Tibial nerve (tissue), 4 donors: ENCODE measurements at regions not wholly inside any gene's neighbourhood (a gene's known extent, or its start where the extent isn't known, plus 50 kb on each side); places are given as distances from the start of the nearest gene placed in this dataset.

Source experiments
- DNase-seq, 2 donors: peaks; one replicate each; pipeline ENCODE4 v3.0.0-alpha.2; 2019; ENCODE audit warnings: low spot score in 2 of 2
- H3K27ac ChIP-seq, 4 donors: fragments of 200-600 bp; sonication (generic) in 3 of 4; one replicate each; pipeline ENCODE4 v1.5.1; 2017 to 2019; ENCODE audit warnings: mild to moderate bottlenecking in 1 of 4
- H3K27me3 ChIP-seq, 2 donors: fragments of 200-600 bp; sonication (generic) in 1 of 2; one replicate each; pipeline versions ENCODE4 v1.5.1 to v1.6.0; 2017 to 2019
- H3K36me3 ChIP-seq, 3 donors: fragments of 200-600 bp; sonication (generic); one replicate each; pipeline ENCODE4 v1.5.1; 2018 to 2019
- H3K4me1 ChIP-seq, 4 donors: fragments of 200-600 bp; sonication (generic) in 3 of 4; one replicate each; pipeline ENCODE4 v1.5.1; 2017 to 2019
- H3K4me3 ChIP-seq, 4 donors: fragments of 200-600 bp; sonication (generic) in 3 of 4; one replicate each; pipeline ENCODE4 v1.5.1; 2017 to 2019; ENCODE audit warnings: mild to moderate bottlenecking in 1 of 4, moderate library complexity in 1 of 4
- H3K9me3 ChIP-seq, 4 donors: fragments of 200-600 bp; sonication (generic) in 3 of 4; one replicate each; pipeline ENCODE4 v1.5.1; 2017 to 2019
- CTCF ChIP-seq, 5 experiments: fragments of 200-600 bp in 3 of 5; fragments of 450-650 bp in 2 of 5; sonication (generic) in 3 of 5; IDR thresholded peaks; one replicate each; pipeline ENCODE4 v1.5.1; 2016 to 2019; ENCODE audit warnings: antibody characterized with exemption in 5 of 5, mild to moderate bottlenecking in 3 of 5, moderate library complexity in 2 of 5
- EP300 ChIP-seq, 2 donors: sonication (generic); formaldehyde crosslinking; IDR thresholded peaks; one replicate each; pipeline ENCODE4 v1.6.1; 2017; ENCODE audit warnings: antibody characterized with exemption in 2 of 2, mild to moderate bottlenecking in 1 of 2
- POLR2A ChIP-seq, 2 donors: fragments of 450-650 bp; IDR thresholded peaks; one replicate each; pipeline ENCODE4 v1.6.1; 2017; ENCODE audit warnings: antibody characterized with exemption in 2 of 2, mild to moderate bottlenecking in 2 of 2, moderate library complexity in 2 of 2
- WGBS, 2 donors: methylation state at CpG; one replicate each; pipeline ENCODE4 v1.1.5; 2018; 5-methylcytosine and 5-hydroxymethylcytosine counted together

GRCh38 chr10:4296161-4296560, 511.2 kb upstream of the KLF6 start:
- Histone ChIP-seq H3K4me1 (peaks cover 0 to 8% (median 0%) of the 10 kb centered on the region in 4 donors), H3K9me3 (no peaks in the 10 kb centered on the region), H3K27me3 (no peaks in the 10 kb centered on the region), H3K36me3 (no peaks in the 10 kb centered on the region), H3K4me3 (no peak overlapping the region), H3K27ac (no peak overlapping the region)
- TF ChIP-seq EP300 (IDR thresholded peaks at IDR 0.05) (no peak), POLR2A (IDR thresholded peaks at IDR 0.05) (no peak), CTCF (IDR thresholded peaks at IDR 0.05) (no peak)
- 93% methylated on average over 5 of the region's 5 CpGs for WGBS, 2 donors
- no peak for DNase-seq

GRCh38 chr10:4294996-4295792, 510.2 kb upstream of the KLF6 start:
- H3K27me3 ChIP-seq, result no peaks in the 10 kb centered on the region
- no peak for TF ChIP-seq EP300 (IDR thresholded peaks at IDR 0.05)
- no peak for TF ChIP-seq POLR2A (IDR thresholded peaks at IDR 0.05)
- TF ChIP-seq CTCF (IDR thresholded peaks at IDR 0.05), result no peak
- H3K4me1 ChIP-seq, result peaks cover 0 to 10% (median 0%) of the 10 kb centered on the region in 4 donors
- H3K27ac ChIP-seq, result no peak overlapping the region
- 92 to 96% methylated on average over 15 to 16 of the region's 16 CpGs for WGBS, 2 donors
- no peaks in the 10 kb centered on the region for H3K36me3 ChIP-seq
- no peak overlapping the region for H3K4me3 ChIP-seq
- DNase-seq, result no peak
- H3K9me3 ChIP-seq, result no peaks in the 10 kb centered on the region

DNA sequence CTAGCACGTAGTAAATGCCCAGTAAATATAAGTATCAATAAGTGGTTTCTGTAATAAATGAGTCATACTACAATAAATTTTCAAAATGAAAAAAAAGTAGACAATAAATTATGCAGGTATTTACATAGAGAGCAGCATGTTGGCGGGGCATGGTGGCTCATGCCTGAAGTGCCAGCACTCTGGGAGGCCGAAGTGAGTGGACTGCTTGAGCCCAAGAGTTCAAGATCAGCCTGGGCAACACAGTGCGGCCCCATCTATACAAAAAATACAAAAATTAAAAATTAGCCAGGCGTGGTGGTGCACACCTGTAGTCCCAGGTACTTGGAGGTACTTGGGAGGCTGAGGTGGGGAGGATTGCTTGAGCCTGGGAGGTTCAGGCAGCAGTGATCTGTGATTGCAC, 509.3 kb upstream of the KLF6 start:
- 95 to 96% methylated on average over 5 of the region's 5 CpGs for WGBS, 2 donors
- no peak overlapping the region for H3K27ac ChIP-seq
- TF ChIP-seq EP300 (IDR thresholded peaks at IDR 0.05) (no peak), CTCF (IDR thresholded peaks at IDR 0.05) (no peak), POLR2A (IDR thresholded peaks at IDR 0.05) (no peak)
- H3K9me3 ChIP-seq, result no peaks in the 10 kb centered on the region
- no peak overlapping the region for H3K4me3 ChIP-seq
- H3K4me1 ChIP-seq, result peaks cover 0 to 10% (median 0%) of the 10 kb centered on the region in 4 donors
- no peak for DNase-seq
- no peaks in the 10 kb centered on the region for H3K36me3 ChIP-seq
- no peaks in the 10 kb centered on the region for H3K27me3 ChIP-seq

DNA sequence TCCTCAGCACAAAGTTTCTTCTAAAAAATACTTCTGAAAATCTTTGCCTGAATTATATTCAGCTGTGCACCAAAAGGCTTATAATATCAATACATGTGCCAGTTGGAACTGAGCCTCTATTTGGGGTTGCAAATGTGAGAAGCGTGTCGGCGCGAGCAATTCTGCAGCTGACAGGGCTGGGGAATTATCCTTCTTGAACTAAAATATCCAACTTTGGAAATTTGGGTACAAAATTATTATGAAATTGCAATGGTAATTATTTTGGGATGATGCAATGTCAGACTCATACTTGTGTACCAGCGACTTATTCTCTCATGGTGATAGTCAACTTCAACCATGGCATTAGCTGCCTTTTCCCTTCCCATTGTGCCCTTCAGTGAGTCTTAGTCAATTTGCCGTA, 507.0 kb upstream of the KLF6 start:
- H3K36me3 ChIP-seq, result no peaks in the 10 kb centered on the region
- 63 to 64% methylated on average over 6 of the region's 6 CpGs for WGBS, 2 donors
- no peaks in the 10 kb centered on the region for H3K9me3 ChIP-seq
- H3K27ac ChIP-seq, result peak overlapping the region in 2 of 4 donors; percentile 37 to 61
- DNase-seq, result peak; percentile 40 to 68
- H3K4me3 ChIP-seq, result no peak overlapping the region
- TF ChIP-seq POLR2A (IDR thresholded peaks at IDR 0.05) (no peak), EP300 (IDR thresholded peaks at IDR 0.05) (peak; percentile 12 to 69)
- H3K27me3 ChIP-seq, result no peaks in the 10 kb centered on the region
- peaks cover 0 to 10% (median 0%) of the 10 kb centered on the region in 4 donors for H3K4me1 ChIP-seq

DNA sequence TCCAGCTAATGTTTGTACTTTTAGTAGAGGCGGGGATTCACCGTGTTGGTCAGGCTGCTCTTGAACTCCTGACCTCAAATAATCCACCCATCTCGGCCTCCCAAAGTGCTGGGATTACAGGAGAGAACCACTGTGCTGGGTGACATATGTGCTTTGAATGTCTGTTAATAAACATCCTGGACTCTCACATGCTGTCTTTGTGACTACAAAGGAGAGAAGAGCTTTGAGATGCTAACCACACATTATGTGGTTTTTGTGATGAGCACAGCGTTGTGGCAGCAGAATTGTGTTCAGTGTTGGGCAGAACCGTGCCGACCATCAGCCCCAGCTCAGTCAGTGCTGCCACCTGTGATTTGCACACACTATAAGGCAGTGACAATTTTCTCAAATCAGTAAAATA, 500.1 kb upstream of the KLF6 start:
- WGBS, 2 donors, result 86 to 93% methylated on average over 6 of the region's 6 CpGs

More for the DNA sequence above, 500.1 kb upstream of the KLF6 start:
- no peaks in the 10 kb centered on the region for H3K27me3 ChIP-seq
- H3K4me3 ChIP-seq, result no peak overlapping the region
- H3K9me3 ChIP-seq, result no peaks in the 10 kb centered on the region
- DNase-seq, result no peak
- peak overlapping the region; percentile 69 to 90 (median 78) for H3K27ac ChIP-seq
- peaks cover 0 to 58% (median 30%) of the 10 kb centered on the region in 4 donors for H3K4me1 ChIP-seq
- TF ChIP-seq EP300 (IDR thresholded peaks at IDR 0.05) (no peak), POLR2A (IDR thresholded peaks at IDR 0.05) (no peak), CTCF (IDR thresholded peaks at IDR 0.05) (no peak)
- H3K36me3 ChIP-seq, result no peaks in the 10 kb centered on the region
